HepG2 (cell line): ENCODE measurements at regions not wholly inside any gene's neighbourhood (a gene's known extent, or its start where the extent isn't known, plus 50 kb on each side); places are given as distances from the start of the nearest gene placed in this dataset.

Source experiments
- CREM ChIP-seq, 2 experiments: sonication (generic) in 1 of 2; formaldehyde crosslinking in 1 of 2; IDR thresholded peaks; 2 replicates each; pipeline versions ENCODE4 v1.4.0 to v1.6.1; 2016 to 2020; ENCODE audit warnings: antibody characterized with exemption in 1 of 2, mild to moderate bottlenecking in 1 of 2, missing genetic modification reagents in 1 of 2
- ETV6 ChIP-seq: sonication (generic); formaldehyde crosslinking; conservative IDR thresholded peaks from 2 replicates; pipeline ENCODE4 v1.4.0; 2020; ENCODE audit warnings: missing genetic modification reagents
- JUND ChIP-seq: sonication (generic); formaldehyde crosslinking; IDR thresholded peaks from 2 replicates; pipeline ENCODE4 v1.8.0; 2022; ENCODE audit warnings: mild to moderate bottlenecking, missing genetic modification reagents
- MAFG ChIP-seq: sonication (generic); formaldehyde crosslinking; IDR thresholded peaks from 2 replicates; pipeline ENCODE4 v1.5.1; 2020; ENCODE audit warnings: mild to moderate bottlenecking, missing genetic modification reagents
- POLR2AphosphoS2 ChIP-seq: IDR thresholded peaks from 2 replicates; pipeline ENCODE4 v1.6.1; 2011; ENCODE audit warnings: low read depth, low read length, improper control_type of control experiment
- SMC3 ChIP-seq: IDR thresholded peaks from 2 replicates; pipeline ENCODE4 v1.6.1; 2011; ENCODE audit warnings: low read length, improper control_type of control experiment
- TGIF2 ChIP-seq: IDR thresholded peaks from 2 replicates; pipeline ENCODE4 v1.6.1; 2016; ENCODE audit warnings: control low read depth, missing compliant biosample characterization
- ZZZ3 ChIP-seq: sonication (generic); formaldehyde crosslinking; IDR thresholded peaks from 2 replicates; pipeline ENCODE4 v1.4.0; 2020; ENCODE audit warnings: missing genetic modification reagents, mild to moderate bottlenecking, borderline replicate concordance
- TF ChIP-seq, protein P1 (sequence below): sonication (generic); formaldehyde crosslinking; IDR thresholded peaks from 2 replicates; pipeline ENCODE4 v1.5.0; 2020; ENCODE audit warnings: mild to moderate bottlenecking, missing genetic modification reagents, moderate library complexity

DNA sequence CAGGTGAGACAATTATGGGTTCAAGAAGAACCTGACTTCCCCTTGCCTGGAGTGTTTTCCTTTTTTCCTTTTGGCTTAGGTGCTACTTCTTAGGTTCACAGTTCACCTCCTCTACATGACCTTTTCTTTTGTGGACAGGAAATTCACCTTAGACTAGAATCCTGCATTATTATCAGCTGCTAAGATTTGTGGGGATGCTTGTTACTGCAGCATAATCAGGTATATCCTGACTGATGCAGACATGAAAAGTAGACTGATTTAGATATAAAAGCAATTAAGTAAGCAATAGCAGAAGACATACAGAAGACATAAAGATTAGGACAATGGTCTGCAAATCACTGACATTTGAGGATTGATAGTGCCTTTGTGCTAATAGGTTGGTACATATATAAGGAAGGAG, 168.3 kb downstream of the SALL1 start:
- TF ChIP-seq POLR2AphosphoS2 (no peak), ZZZ3 (CRISPR knock-in tag) (no peak), SMC3 (no peak), TGIF2 (no peak), ETV6 (CRISPR knock-in tag) (no peak), JUND (CRISPR knock-in tag) (no peak), MAFG (CRISPR knock-in tag) (no peak), CREM (IDR thresholded peaks at IDR 0.05) (no peak), CREM (CRISPR knock-in tag; IDR thresholded peaks at IDR 0.05) (no peak)
- TF ChIP-seq, protein P1, sequence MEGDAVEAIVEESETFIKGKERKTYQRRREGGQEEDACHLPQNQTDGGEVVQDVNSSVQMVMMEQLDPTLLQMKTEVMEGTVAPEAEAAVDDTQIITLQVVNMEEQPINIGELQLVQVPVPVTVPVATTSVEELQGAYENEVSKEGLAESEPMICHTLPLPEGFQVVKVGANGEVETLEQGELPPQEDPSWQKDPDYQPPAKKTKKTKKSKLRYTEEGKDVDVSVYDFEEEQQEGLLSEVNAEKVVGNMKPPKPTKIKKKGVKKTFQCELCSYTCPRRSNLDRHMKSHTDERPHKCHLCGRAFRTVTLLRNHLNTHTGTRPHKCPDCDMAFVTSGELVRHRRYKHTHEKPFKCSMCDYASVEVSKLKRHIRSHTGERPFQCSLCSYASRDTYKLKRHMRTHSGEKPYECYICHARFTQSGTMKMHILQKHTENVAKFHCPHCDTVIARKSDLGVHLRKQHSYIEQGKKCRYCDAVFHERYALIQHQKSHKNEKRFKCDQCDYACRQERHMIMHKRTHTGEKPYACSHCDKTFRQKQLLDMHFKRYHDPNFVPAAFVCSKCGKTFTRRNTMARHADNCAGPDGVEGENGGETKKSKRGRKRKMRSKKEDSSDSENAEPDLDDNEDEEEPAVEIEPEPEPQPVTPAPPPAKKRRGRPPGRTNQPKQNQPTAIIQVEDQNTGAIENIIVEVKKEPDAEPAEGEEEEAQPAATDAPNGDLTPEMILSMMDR (CRISPR knock-in tag): no peak
